VCaP (cell line): ENCODE measurements at regions not wholly inside any gene's neighbourhood (a gene's known extent, or its start where the extent isn't known, plus 50 kb on each side); places are given as distances from the start of the nearest gene placed in this dataset.

Experiments
- H3K27ac ChIP-seq: fragments of 450-650 bp; 2 replicates; pipeline ENCODE4 v1.5.1; 2017
- CTCF ChIP-seq: fragments of 450-650 bp; conservative IDR thresholded peaks from 2 replicates; pipeline ENCODE4 v1.5.1; 2017; ENCODE audit warnings: mild to moderate bottlenecking, moderate library complexity

GRCh38 chr5:82917584-82917983, 159.6 kb downstream of the TMEM167A start:
- TF ChIP-seq CTCF, result no peak
- H3K27ac ChIP-seq, result no peak overlapping the region

GRCh38 chr5:82913971-82914370, 163.2 kb downstream of the TMEM167A start:
- no peak overlapping the region for H3K27ac ChIP-seq
- TF ChIP-seq CTCF, result no peak

GRCh38 chr5:82912462-82912861, 164.7 kb downstream of the TMEM167A start:
- no peak for TF ChIP-seq CTCF
- no peak overlapping the region for H3K27ac ChIP-seq

- no peak overlapping the region for H3K27ac ChIP-seq
- TF ChIP-seq CTCF, result no peak
Measured at GRCh38 chr5:82911910-82912309, 165.3 kb downstream of the TMEM167A start.

GRCh38 chr5:82910905-82911304, 166.3 kb downstream of the TMEM167A start:
- no peak overlapping the region for H3K27ac ChIP-seq
- no peak for TF ChIP-seq CTCF

- no peak for TF ChIP-seq CTCF
- H3K27ac ChIP-seq, result no peak overlapping the region
Measured at GRCh38 chr5:82910491-82910890, 166.7 kb downstream of the TMEM167A start.

GRCh38 chr5:82909771-82910170, 167.4 kb downstream of the TMEM167A start:
- TF ChIP-seq CTCF, result no peak
- H3K27ac ChIP-seq, result no peak overlapping the region

GRCh38 chr5:82905986-82906385, 171.2 kb downstream of the TMEM167A start:
- no peak for TF ChIP-seq CTCF
- no peak overlapping the region for H3K27ac ChIP-seq
